Endothelial cell of umbilical vein (primary cell): ENCODE measurements at regions not wholly inside any gene's neighbourhood (a gene's known extent, or its start where the extent isn't known, plus 50 kb on each side); places are given as distances from the start of the nearest gene placed in this dataset.

Experiments used
- BruUV-seq: library from RNA; stranded (reverse); fragments of 400-500 nt; replicated peaks from 2 replicates; lab custom pipeline; 2021; lab: Mats Ljungman, UMichigan
- CTCF ChIA-PET: fragments of 300-600, 350-600 bp; sonication (Branson Sonifier 250); formaldehyde crosslinking; loops from one replicate; lab custom pipeline; 2021; ENCODE audit warnings: antibody characterized with exemption, inconsistent platforms; lab: Charles Lee
- POLR2A ChIA-PET: fragments of 300-600, 350-600 bp; sonication (Branson Sonifier 250); formaldehyde crosslinking; loops from one replicate; lab custom pipeline; 2021; ENCODE audit warnings: antibody characterized with exemption, inconsistent platforms; lab: Charles Lee
- DNase-seq: peaks from one replicate; pipeline ENCODE4 v3.0.0-alpha.2; 2011; ENCODE audit warnings: low read depth, low spot score
- FAIRE-seq: peaks from 2 replicates; lab custom pipeline; 2011; peaks lifted over from hg19 to GRCh38; lab: Jason Lieb, UNC
- H2AFZ ChIP-seq: 2 replicates; pipeline ENCODE4 v1.6.0; 2012; ENCODE audit warnings: low read depth, low read length, control low read depth, inconsistent platforms
- H3K27ac ChIP-seq: 2 replicates; pipeline ENCODE4 v1.5.1; 2011; ENCODE audit warnings: low read depth, mild to moderate bottlenecking, control low read depth, low read length, moderate library complexity; ENCODE audit not compliant: insufficient read depth
- H3K27me3 ChIP-seq, 2 experiments: 2 replicates each; pipeline versions ENCODE4 v1.6.0 to v1.6.1; 2011; ENCODE audit warnings: low read length in 2 of 2, mixed read lengths in 1 of 2; ENCODE audit not compliant: control insufficient read depth in 2 of 2, insufficient read depth in 2 of 2
- H3K36me3 ChIP-seq, 2 experiments: 2 replicates in 1 of 2; 3 replicates in 1 of 2; pipeline ENCODE4 v1.5.1; 2011; ENCODE audit warnings: low read length in 2 of 2, mild to moderate bottlenecking in 1 of 2, moderate library complexity in 1 of 2; ENCODE audit not compliant: control insufficient read depth in 2 of 2, insufficient read depth in 2 of 2; ENCODE audit errors: extremely low read depth in 1 of 2
- H3K4me1 ChIP-seq: 3 replicates; pipeline ENCODE4 v1.5.1; 2011; ENCODE audit warnings: mild to moderate bottlenecking, low read length; ENCODE audit not compliant: control insufficient read depth, insufficient read depth; ENCODE audit errors: extremely low read depth
- H3K4me2 ChIP-seq: 2 replicates; pipeline ENCODE4 v1.6.1; 2011; ENCODE audit warnings: low read length, control low read depth, mixed read lengths; ENCODE audit not compliant: insufficient read depth
- H3K4me3 ChIP-seq, 3 experiments: fragments of 200-600 bp in 1 of 3; sonication (generic), shearing (Covaris generic) in 1 of 3; replicated peaks in 1 of 3; 2 replicates each; pipeline ENCODE4 v1.5.1; 2011 to 2016; ENCODE audit warnings: control low read depth in 3 of 3, low read length in 3 of 3, mild to moderate bottlenecking in 2 of 3, inconsistent platforms in 1 of 3, low read depth in 1 of 3, moderate library complexity in 1 of 3; ENCODE audit not compliant: insufficient read depth in 1 of 3
- H3K79me2 ChIP-seq: 2 replicates; pipeline ENCODE4 v1.6.0; 2012; ENCODE audit warnings: low read length, inconsistent platforms; ENCODE audit not compliant: control insufficient read depth, insufficient read depth
- H3K9ac ChIP-seq: replicated peaks from 2 replicates; pipeline ENCODE3; 2011; ENCODE audit warnings: low read length, control low read depth; ENCODE audit not compliant: insufficient read depth; ENCODE audit errors: extremely low read depth
- H3K9me1 ChIP-seq: replicated peaks from 3 replicates; pipeline ENCODE4 v1.6.0; 2011; ENCODE audit warnings: mild to moderate bottlenecking, low read length; ENCODE audit not compliant: control insufficient read depth, insufficient read depth; ENCODE audit errors: extremely low read depth
- H3K9me3 ChIP-seq: replicated peaks from 2 replicates; pipeline ENCODE4 v1.5.1; 2012; ENCODE audit warnings: low read length, inconsistent platforms; ENCODE audit not compliant: control insufficient read depth, insufficient read depth
- H4K20me1 ChIP-seq: replicated peaks from 2 replicates; pipeline ENCODE3; 2011; ENCODE audit warnings: mild to moderate bottlenecking, low read length; ENCODE audit not compliant: control insufficient read depth, insufficient read depth; ENCODE audit errors: extremely low read depth
- CTCF ChIP-seq, 2 donors: IDR thresholded peaks; 1 replicate in 1 of 2; 2 replicates in 1 of 2; pipeline ENCODE4 v1.5.1; 2011; ENCODE audit warnings: low read length in 2 of 2, mild to moderate bottlenecking in 2 of 2, moderate library complexity in 2 of 2, control low read depth in 1 of 2, inconsistent platforms in 1 of 2, low read depth in 1 of 2; ENCODE audit not compliant: insufficient read depth in 1 of 2; ENCODE audit errors: extremely low read depth in 1 of 2
- EZH2 ChIP-seq: IDR thresholded peaks from 2 replicates; pipeline ENCODE4 v1.6.1; 2012; ENCODE audit warnings: borderline replicate concordance, low read depth, mild to moderate bottlenecking, moderate library complexity, low read length, inconsistent platforms; ENCODE audit not compliant: severe bottlenecking
- FOS ChIP-seq: IDR thresholded peaks from 2 replicates; pipeline ENCODE4 v1.6.1; 2011; ENCODE audit warnings: mild to moderate bottlenecking, low read length, moderate library complexity, borderline replicate concordance; ENCODE audit not compliant: insufficient read depth
- GATA2 ChIP-seq: IDR thresholded peaks from 2 replicates; pipeline ENCODE4 v1.7.0; 2011; ENCODE audit warnings: low read depth, mild to moderate bottlenecking, moderate library complexity, mixed read lengths, low read length; ENCODE audit not compliant: insufficient read length, insufficient read depth
- JUN ChIP-seq: IDR thresholded peaks from 2 replicates; pipeline ENCODE4 v1.6.1; 2011; ENCODE audit warnings: borderline replicate concordance, low read depth; ENCODE audit not compliant: insufficient read length, insufficient read depth
- MAX ChIP-seq: IDR thresholded peaks from 2 replicates; pipeline ENCODE4 v1.6.1; 2011; ENCODE audit not compliant: insufficient read depth, insufficient read length
- MYC ChIP-seq: IDR thresholded peaks from one replicate; pipeline ENCODE4 v1.6.1; 2011; ENCODE audit warnings: mild to moderate bottlenecking, low read depth, low read length
- POLR2A ChIP-seq: IDR thresholded peaks from 2 replicates; pipeline ENCODE4 v1.6.1; 2012; ENCODE audit warnings: low read depth, mild to moderate bottlenecking, control low read depth, low read length
- POLR2AphosphoS5 ChIP-seq: IDR thresholded peaks from 2 replicates; pipeline ENCODE4 v1.6.1; 2012; ENCODE audit warnings: low read depth, mild to moderate bottlenecking, control low read depth, low read length, moderate library complexity; ENCODE audit not compliant: insufficient read depth
- dilution Hi-C: fragments of 300-500 bp; cut with MboI; formaldehyde crosslinking; loops from one replicate; pipeline ENCODE4 v1.15.0; 2019; ENCODE audit warnings: low sequenced_read_pairs; ENCODE audit not compliant: extremely low pct_ligation_motif_present
- intact Hi-C: fragments of 100-400 bp; cut with micrococcal nuclease; formaldehyde crosslinking; loops from one replicate; pipeline ENCODE4 v1.10.0; 2022

- Histone ChIP-seq H3K9me3 (no peaks in the 10 kb centered on the region), H3K27me3 (no peaks in the 10 kb centered on the region), H3K36me3 (no peaks in the 10 kb centered on the region), H3K79me2 (no peaks in the 10 kb centered on the region), H2AFZ (no peak overlapping the region), H3K4me1 (no peaks in the 10 kb centered on the region), H3K9ac (no peak overlapping the region), H4K20me1 (no peaks in the 10 kb centered on the region), H3K4me2 (no peak overlapping the region), H3K4me3 (no peak overlapping the region), H3K9me1 (no peaks in the 10 kb centered on the region), H3K27ac (no peak overlapping the region)
- dilution Hi-C loops (no loop called here), intact Hi-C loops (no loop called here)
- DNase-seq (no peak), FAIRE-seq (no peak)
- BruUV-seq, result no TSS peak
- ChIA-PET POLR2A (no interaction called here), CTCF (interaction anchor here (1.7 kb wide), 1 partner anchor 9 kb away, joined by 5 read pairs; no protein-coding TSS in a partner anchor)
- TF ChIP-seq FOS (no peak), GATA2 (no peak), POLR2A (no peak), CTCF (IDR thresholded peaks at IDR 0.05; ENCODE audit: extremely low read depth in 1 of 2, insufficient read depth in 1 of 2, low read depth in 1 of 2, low read length in 2 of 2) (no peak), EZH2 (no peak), JUN (no peak), MAX (no peak), MYC (no peak), POLR2AphosphoS5 (no peak)
Observed at GRCh38 chr7:114343949-114344708, 70.5 kb upstream of the FOXP2 start.
